ENCODE measurements at regions not wholly inside any gene's neighbourhood (a gene's known extent, or its start where the extent isn't known, plus 50 kb on each side); places are given as distances from the start of the nearest gene placed in this dataset.

- TF ChIP-seq CTCF (IDR thresholded peaks at IDR 0.05), result no peak
- TF ChIP-seq POLR2AphosphoS5 (IDR thresholded peaks at IDR 0.05), result no peak
- no peak for TF ChIP-seq POLR2A (IDR thresholded peaks at IDR 0.05)
Measured at GRCh38 chr6:17013701-17014100, 88.1 kb upstream of the STMND1 start.

Data from prostate gland (tissue), 2 donors.